ENCODE measurements at regions not wholly inside any gene's neighbourhood (a gene's known extent, or its start where the extent isn't known, plus 50 kb on each side); places are given as distances from the start of the nearest gene placed in this dataset.

GRCh38 chr2:128369602-128370467 is 51.2 kb upstream of the HS6ST1 start:
- no peak for TF ChIP-seq CTCF (IDR thresholded peaks at IDR 0.05; ENCODE audit: insufficient read depth, low read length, poor library complexity, severe bottlenecking)
- no peak for TF ChIP-seq EZH2phosphoT487 (conservative IDR thresholded peaks at IDR 0.05; ENCODE audit: low read length)
